Activated CD8-positive, alpha-beta T cell treated with anti-CD3 and anti-CD28 coated beads for 36 hours (primary cell): ENCODE measurements at regions not wholly inside any gene's neighbourhood (a gene's known extent, or its start where the extent isn't known, plus 50 kb on each side); places are given as distances from the start of the nearest gene placed in this dataset.

Experiments
- ATAC-seq: fragments of 200-7000 bp; cut with Tn5 transposase; one replicate; pipeline ENCODE4 v1.10.0; 2021; ENCODE audit warnings: mild to moderate bottlenecking, moderate library complexity
- CTCF ChIA-PET: fragments of 350-600 bp; sonication (Branson Sonifier 250); formaldehyde crosslinking; loops from one replicate; lab custom pipeline; 2021; ENCODE audit warnings: antibody characterized with exemption; lab: Charles Lee
- POLR2A ChIA-PET: fragments of 350-600 bp; sonication (Branson Sonifier 250); formaldehyde crosslinking; loops from one replicate; lab custom pipeline; 2021; ENCODE audit warnings: antibody characterized with exemption; lab: Charles Lee
- DNase-seq: peaks from one replicate; pipeline ENCODE4 v3.0.0-alpha.2; 2020
- H3K27ac Mint-ChIP-seq: one replicate; pipeline ENCODE4 v1.8.0; 2021; ENCODE audit warnings: mild to moderate bottlenecking, mixed read lengths
- H3K27me3 Mint-ChIP-seq: one replicate; pipeline ENCODE4 v1.8.0; 2021; ENCODE audit warnings: mixed read lengths
- H3K36me3 Mint-ChIP-seq: one replicate; pipeline ENCODE4 v1.8.0; 2021; ENCODE audit warnings: low read depth, mixed read lengths
- H3K4me1 Mint-ChIP-seq: one replicate; pipeline ENCODE4 v1.8.0; 2021; ENCODE audit warnings: low read depth, mixed read lengths
- H3K4me3 Mint-ChIP-seq: one replicate; pipeline ENCODE4 v1.8.0; 2021; ENCODE audit warnings: mild to moderate bottlenecking, moderate library complexity, mixed read lengths
- H3K9me3 Mint-ChIP-seq: one replicate; pipeline ENCODE4 v1.8.0; 2021; ENCODE audit warnings: mixed read lengths
- CTCF ChIP-seq: fragments of 200-600 bp; IDR thresholded peaks from one replicate; pipeline ENCODE4 v1.8.0; 2022; ENCODE audit warnings: antibody characterized with exemption, mild to moderate bottlenecking
- intact Hi-C: fragments of 100-400 bp; cut with micrococcal nuclease; formaldehyde crosslinking; loops from one replicate; pipeline ENCODE4 v1.10.0; 2022

DNA sequence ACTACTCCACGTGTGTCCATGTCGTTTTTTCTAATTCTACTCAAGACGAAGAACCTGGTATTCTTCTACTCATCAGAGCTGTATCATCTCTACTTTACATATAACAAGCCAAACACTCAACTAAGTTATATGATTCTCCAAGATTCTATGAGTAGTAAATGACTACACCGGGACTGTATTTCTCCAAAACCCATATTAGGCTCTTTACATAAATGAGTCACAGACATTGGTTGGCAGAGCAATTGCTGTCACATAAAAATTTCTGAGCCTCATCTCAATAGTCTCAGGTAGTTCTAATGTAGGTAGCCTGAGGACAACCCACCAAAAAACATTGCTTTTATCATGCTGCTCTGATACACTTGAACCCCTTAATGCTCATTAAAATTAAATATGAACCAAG is 1092.3 kb upstream of the NXPH2 start:
- POLR2A ChIA-PET = no interaction called here
- Mint-ChIP-seq H3K27me3 (no peaks in the 10 kb centered on the region), H3K27ac (no peak overlapping the region)

DNA sequence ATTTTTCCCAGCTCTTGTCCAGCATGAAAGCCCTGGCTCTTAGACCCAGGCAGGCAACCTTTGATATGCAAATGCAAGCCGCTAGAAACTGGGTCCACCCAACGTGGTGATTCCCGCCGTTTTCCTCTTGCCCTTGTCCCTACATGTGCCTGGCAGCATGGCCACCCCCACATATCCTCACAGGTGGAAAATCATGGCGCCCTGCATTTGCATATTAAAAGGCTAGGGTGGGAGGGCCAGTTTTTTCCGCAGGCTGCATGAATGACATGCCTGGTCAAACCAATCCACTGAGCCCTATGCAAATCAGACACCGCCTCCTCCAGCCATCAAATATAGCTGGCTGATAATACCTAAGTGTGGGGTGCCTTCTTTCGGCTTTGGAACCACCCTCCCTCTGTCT is 1091.8 kb upstream of the NXPH2 start:
- POLR2A ChIA-PET = no interaction called here
- CTCF ChIA-PET = no interaction called here
- DNase-seq (no peak), ATAC-seq (no peak)
- H3K9me3 Mint-ChIP-seq = peaks cover 4% of the 10 kb centered on the region
- no peak for TF ChIP-seq CTCF
- no peaks in the 10 kb centered on the region for H3K36me3 Mint-ChIP-seq
- no peaks in the 10 kb centered on the region for H3K4me1 Mint-ChIP-seq
- H3K27me3 Mint-ChIP-seq = no peaks in the 10 kb centered on the region
- no peak overlapping the region for H3K4me3 Mint-ChIP-seq
- no peak overlapping the region for H3K27ac Mint-ChIP-seq
- intact Hi-C loops = no loop called here

More for the DNA sequence above, 1092.3 kb upstream of the NXPH2 start:
- no peak for DNase-seq
- H3K9me3 Mint-ChIP-seq = peaks cover 2% of the 10 kb centered on the region
- no peaks in the 10 kb centered on the region for H3K36me3 Mint-ChIP-seq
- no peaks in the 10 kb centered on the region for H3K4me1 Mint-ChIP-seq
- intact Hi-C loops = no loop called here
- H3K4me3 Mint-ChIP-seq = no peak overlapping the region
- CTCF ChIA-PET = no interaction called here
- no peak for ATAC-seq
- no peak for TF ChIP-seq CTCF

GRCh38 chr2:139867601-139868226 is 1087.5 kb upstream of the NXPH2 start:
- no peak for TF ChIP-seq CTCF
- Mint-ChIP-seq H3K27me3 (no peaks in the 10 kb centered on the region), H3K9me3 (peaks cover 19% of the 10 kb centered on the region), H3K27ac (no peak overlapping the region), H3K36me3 (no peaks in the 10 kb centered on the region), H3K4me1 (no peaks in the 10 kb centered on the region), H3K4me3 (no peak overlapping the region)
- intact Hi-C loops = no loop called here
- ChIA-PET POLR2A (no interaction called here), CTCF (no interaction called here)
- ATAC-seq = no peak
- DNase-seq = no peak

DNA sequence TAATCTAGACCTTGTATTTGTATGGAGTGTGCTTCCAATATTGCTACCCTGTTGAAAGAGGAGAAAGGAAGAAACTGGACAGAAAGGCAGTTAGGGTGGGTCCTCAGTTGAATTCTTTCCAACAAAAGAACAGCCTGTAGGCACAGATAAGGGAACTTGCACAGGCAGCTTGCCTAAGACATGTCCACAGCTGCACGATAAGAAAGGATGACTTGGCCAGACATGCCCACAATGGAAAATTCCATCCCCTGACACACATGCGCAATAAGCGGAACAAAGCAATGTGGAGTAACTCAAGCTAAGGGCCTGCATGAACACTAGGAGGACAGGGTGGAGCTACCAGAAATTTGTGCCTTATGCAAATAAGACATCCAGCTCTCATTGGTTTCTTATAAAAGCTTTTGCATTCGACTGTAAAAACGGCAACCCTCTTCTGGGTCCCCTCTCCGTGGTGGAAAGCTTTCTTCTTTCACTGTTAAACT is 1084.7 kb upstream of the NXPH2 start:
- H3K9me3 Mint-ChIP-seq = peaks cover 27% of the 10 kb centered on the region
- intact Hi-C loops = no loop called here

More for the DNA sequence above, 1084.7 kb upstream of the NXPH2 start:
- ChIA-PET POLR2A (no interaction called here), CTCF (no interaction called here)
- Mint-ChIP-seq H3K4me1 (no peaks in the 10 kb centered on the region), H3K4me3 (no peak overlapping the region), H3K36me3 (no peaks in the 10 kb centered on the region), H3K27me3 (no peaks in the 10 kb centered on the region), H3K27ac (no peak overlapping the region)
- DNase-seq (no peak), ATAC-seq (no peak)
- TF ChIP-seq CTCF = no peak
